K562 (cell line): ENCODE measurements at regions not wholly inside any gene's neighbourhood (a gene's known extent, or its start where the extent isn't known, plus 50 kb on each side); places are given as distances from the start of the nearest gene placed in this dataset.

Experiments
- ATAC-seq: fragments of 200-7000 bp; cut with Tn5 transposase; 3 replicates; pipeline ENCODE4 v1.9.1; 2020; ENCODE audit warnings: moderate library complexity
- BruUV-seq: library from RNA; stranded (reverse); fragments of 400-500 nt; replicated peaks from 2 replicates; lab custom pipeline; 2021; lab: Mats Ljungman, UMichigan
- CTCF ChIA-PET: fragments of 300-600 bp; formaldehyde crosslinking; extraction: SDS; loops from one replicate; lab custom pipeline; 2021; ENCODE audit warnings: low intra/inter-chr PET ratio; lab: Yijun Ruan, JAX
- POLR2A ChIA-PET: fragments of 300-600, 350-650 bp; sonication (Branson Sonifier 250); formaldehyde crosslinking; extraction: SDS; loops from one replicate; lab custom pipeline; 2021; ENCODE audit warnings: antibody characterized with exemption, inconsistent platforms; lab: Yijun Ruan, JAX
- DNase-seq, 4 experiments: peaks; one replicate each; pipeline versions ENCODE4 v3.0.0 to v3.0.0-alpha.2; 2011 to 2018; ENCODE audit warnings: low spot score in 3 of 4, mixed read lengths in 3 of 4; ENCODE audit errors: extremely low read depth in 1 of 4
- FAIRE-seq: peaks from 2 replicates; lab custom pipeline; 2011; peaks lifted over from hg19 to GRCh38; lab: Jason Lieb, UNC
- H2AFZ ChIP-seq: 2 replicates; pipeline ENCODE4 v1.6.0; 2011; ENCODE audit warnings: low read depth, low read length, control low read depth, inconsistent platforms
- H3K27ac ChIP-seq: fragments of 200-600 bp; 3 replicates; pipeline ENCODE4 v1.8.0; 2011; ENCODE audit warnings: low read depth, mild to moderate bottlenecking, control low read depth, inconsistent platforms, low read length, moderate library complexity, mixed read lengths; ENCODE audit errors: extremely low read depth
- H3K27me3 ChIP-seq, 2 experiments: fragments of 300-600 bp in 1 of 2; 2 replicates in 1 of 2; 3 replicates in 1 of 2; pipeline versions ENCODE4 v1.6.0 to v1.8.0; 2011; ENCODE audit warnings: inconsistent platforms in 2 of 2, low read length in 2 of 2, mild to moderate bottlenecking in 1 of 2, mixed read lengths in 1 of 2, moderate library complexity in 1 of 2; ENCODE audit not compliant: control insufficient read depth in 2 of 2, insufficient read depth in 2 of 2
- H3K36me3 ChIP-seq: fragments of 300-600 bp; 3 replicates; pipeline ENCODE4 v1.8.0; 2011; ENCODE audit warnings: mild to moderate bottlenecking, low read length, inconsistent platforms; ENCODE audit not compliant: control insufficient read depth, insufficient read depth
- H3K4me1 ChIP-seq, 2 experiments: fragments of 200-600 bp in 1 of 2; replicated peaks in 1 of 2; 2 replicates in 1 of 2; 3 replicates in 1 of 2; pipeline versions ENCODE4 v1.5.1 to v1.8.0; 2011; ENCODE audit warnings: inconsistent platforms in 2 of 2, low read length in 2 of 2, mild to moderate bottlenecking in 1 of 2, mixed read lengths in 1 of 2, moderate library complexity in 1 of 2; ENCODE audit not compliant: control insufficient read depth in 2 of 2, insufficient read depth in 2 of 2
- H3K4me2 ChIP-seq: 2 replicates; pipeline ENCODE4 v1.6.1; 2011; ENCODE audit warnings: low read length, control low read depth, inconsistent platforms, mixed read lengths; ENCODE audit not compliant: insufficient read depth
- H3K4me3 ChIP-seq: fragments of 200-600 bp; sonication (generic), shearing (Covaris generic); 2 replicates; pipeline ENCODE4 v1.5.1; 2016; ENCODE audit warnings: control low read depth, inconsistent platforms
- H3K79me2 ChIP-seq: fragments of 200-600 bp; 3 replicates; pipeline ENCODE4 v1.8.0; 2011; ENCODE audit warnings: low read length, inconsistent platforms; ENCODE audit not compliant: control insufficient read depth, insufficient read depth
- H3K9ac ChIP-seq, 2 experiments: 2 replicates each; pipeline versions ENCODE4 v1.6.0 to v1.6.1; 2011; ENCODE audit warnings: low read depth in 2 of 2, low read length in 2 of 2, control low read depth in 1 of 2, inconsistent platforms in 1 of 2, mild to moderate bottlenecking in 1 of 2, mixed read lengths in 1 of 2; ENCODE audit not compliant: insufficient read depth in 1 of 2
- H3K9me1 ChIP-seq: one replicate; pipeline ENCODE4 v1.6.0; 2011; ENCODE audit warnings: inconsistent platforms, mild to moderate bottlenecking, low read length, moderate library complexity; ENCODE audit not compliant: control insufficient read depth, insufficient read depth
- H3K9me3 ChIP-seq: replicated peaks from 2 replicates; pipeline ENCODE4 v1.5.1; 2011; ENCODE audit warnings: low read depth, low read length, inconsistent platforms; ENCODE audit not compliant: control insufficient read depth, insufficient read depth
- H4K20me1 ChIP-seq: replicated peaks from 2 replicates; pipeline ENCODE4 v1.6.1; 2011; ENCODE audit warnings: low read length, inconsistent platforms, mixed read lengths; ENCODE audit not compliant: control insufficient read depth, insufficient read depth
- EZH2 ChIP-seq: IDR thresholded peaks from 2 replicates; pipeline ENCODE4 v1.6.1; 2012; ENCODE audit warnings: low read depth, mild to moderate bottlenecking, inconsistent platforms, low read length, borderline replicate concordance
- FOXP1 ChIP-seq: sonication (generic); formaldehyde crosslinking; IDR thresholded peaks from 2 replicates; pipeline ENCODE4 v1.8.0; 2022; ENCODE audit warnings: mild to moderate bottlenecking, missing genetic modification reagents
- GTF2F1 ChIP-seq: IDR thresholded peaks from 2 replicates; pipeline ENCODE4 v1.6.1; 2011; ENCODE audit warnings: low read depth, low read length, improper control_type of control experiment
- HEY1 ChIP-seq: fragments of 250-450 bp; sonication (Bioruptor Pico); IDR thresholded peaks from 2 replicates; pipeline ENCODE4 v1.5.0; 2020; ENCODE audit warnings: mild to moderate bottlenecking, moderate library complexity, borderline replicate concordance
- KAT7 ChIP-seq: sonication (generic); formaldehyde crosslinking; IDR thresholded peaks from 2 replicates; pipeline ENCODE4 v1.8.0; 2022; ENCODE audit warnings: missing genetic modification reagents, mild to moderate bottlenecking, borderline replicate concordance
- PCBP2 ChIP-seq: fragments of 200-400 bp; formaldehyde crosslinking; IDR thresholded peaks from 2 replicates; pipeline ENCODE4 v1.6.1; 2018; ENCODE audit warnings: low read length, low read depth, mild to moderate bottlenecking, moderate library complexity; ENCODE audit not compliant: poor library complexity, severe bottlenecking
- PHF8 ChIP-seq: fragments of 200-600 bp; sonication (generic); IDR thresholded peaks from 2 replicates; pipeline ENCODE4 v1.6.1; 2012; ENCODE audit warnings: mixed run types, mild to moderate bottlenecking, inconsistent platforms, low read length, moderate library complexity, borderline replicate concordance
- RAD51 ChIP-seq: fragments of 450-650 bp; IDR thresholded peaks from 2 replicates; pipeline ENCODE4 v1.7.1; 2016; ENCODE audit warnings: low read depth, mild to moderate bottlenecking, borderline replicate concordance
- SMAD4 ChIP-seq: fragments of 250-450 bp; sonication (Bioruptor Pico); conservative IDR thresholded peaks from 2 replicates; pipeline ENCODE4 v1.8.0; 2021; ENCODE audit warnings: inconsistent platforms, mild to moderate bottlenecking, moderate library complexity
- STAT5B ChIP-seq: fragments of 250-450 bp; sonication (Bioruptor Pico); IDR thresholded peaks from 2 replicates; pipeline ENCODE4 v1.8.0; 2021; ENCODE audit warnings: mild to moderate bottlenecking, inconsistent platforms
- ZNF354B ChIP-seq: fragments of 250-450 bp; sonication (Bioruptor Pico); IDR thresholded peaks from 2 replicates; pipeline ENCODE4 v1.4.0; 2020
- ZNF583 ChIP-seq: fragments of 250-450 bp; sonication (Bioruptor Pico); IDR thresholded peaks from 2 replicates; pipeline ENCODE4 v1.4.0; 2020
- WGBS: fragments of 100-300 bp; shearing (Covaris generic); methylation state at CpG from one replicate; pipeline ENCODE4 v1.1.6; 2016; ENCODE audit warnings: low coverage, mixed read lengths; ENCODE audit not compliant: insufficient coverage; ENCODE audit errors: missing lambda C conversion rate; 5-methylcytosine and 5-hydroxymethylcytosine counted together
- in situ Hi-C: fragments of 300-500 bp; cut with MboI; formaldehyde crosslinking; loops from 4 replicates; pipeline ENCODE4 v1.15.0; 2018; ENCODE audit warnings: inconsistent platforms, mixed read lengths
- intact Hi-C: fragments of 100-400 bp; cut with micrococcal nuclease; formaldehyde crosslinking; loops from 2 replicates; pipeline ENCODE4 v1.14.2; 2022
- TF ChIP-seq, protein P1 (sequence below): fragments of 150-350 bp; IDR thresholded peaks from 2 replicates; pipeline ENCODE4 v1.6.1; 2014; ENCODE audit warnings: low read depth, mild to moderate bottlenecking, low read length, borderline replicate concordance

DNA sequence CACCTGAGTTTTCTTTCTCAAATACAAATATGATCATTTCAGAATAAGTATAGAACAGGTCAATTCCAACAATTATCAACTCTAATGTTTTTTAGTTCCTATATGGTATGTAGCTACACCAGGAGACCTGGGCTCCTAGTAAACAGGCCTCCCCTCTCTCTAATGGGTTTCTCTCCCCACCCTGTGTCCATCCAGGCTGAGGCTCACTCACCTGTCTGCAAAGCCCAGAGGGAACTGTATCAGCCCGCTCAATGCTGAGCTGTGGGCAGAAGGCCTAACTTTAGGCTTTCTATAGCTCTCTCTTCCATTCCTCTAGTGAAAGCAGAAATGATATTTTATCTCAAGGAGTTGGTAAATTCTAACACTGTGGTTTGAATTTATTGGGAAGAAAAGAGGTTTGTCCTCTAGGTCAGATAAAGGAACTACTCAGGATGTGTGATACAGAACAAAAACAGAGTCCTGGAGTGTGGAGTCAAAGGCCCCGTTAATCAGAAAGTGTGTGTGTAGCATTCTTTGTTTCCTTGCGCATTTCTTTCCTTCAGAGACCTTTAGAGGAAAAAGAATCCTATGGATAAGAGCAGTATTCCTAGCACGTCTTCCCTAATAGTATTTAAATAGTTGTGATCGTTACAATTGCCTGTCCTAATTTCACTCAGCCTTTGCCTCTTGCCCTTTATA, 408.9 kb downstream of the PYDC2 start:
- in situ Hi-C loops, result no loop called here
- ChIA-PET POLR2A (no interaction called here), CTCF (no interaction called here)
- Histone ChIP-seq H3K27me3 (no peaks in the 10 kb centered on the region), H3K4me3 (no peak overlapping the region), H2AFZ (no peak overlapping the region), H3K9me1 (no peaks in the 10 kb centered on the region), H3K36me3 (no peaks in the 10 kb centered on the region), H4K20me1 (no peaks in the 10 kb centered on the region), H3K4me2 (no peak overlapping the region), H3K9me3 (no peaks in the 10 kb centered on the region), H3K9ac (no peak overlapping the region), H3K27ac (no peak overlapping the region), H3K79me2 (no peaks in the 10 kb centered on the region), H3K4me1 (no peaks in the 10 kb centered on the region)
- TF ChIP-seq STAT5B (CRISPR knock-in tag), result no peak
- TF ChIP-seq ZNF354B (CRISPR knock-in tag), result no peak
- TF ChIP-seq PCBP2, result no peak
- no peak for TF ChIP-seq EZH2
- no peak for TF ChIP-seq RAD51
- no peak for TF ChIP-seq ZNF583 (CRISPR knock-in tag)
- TF ChIP-seq SMAD4, result no peak
- TF ChIP-seq HEY1 (CRISPR knock-in tag), result no peak
- TF ChIP-seq, protein P1, sequence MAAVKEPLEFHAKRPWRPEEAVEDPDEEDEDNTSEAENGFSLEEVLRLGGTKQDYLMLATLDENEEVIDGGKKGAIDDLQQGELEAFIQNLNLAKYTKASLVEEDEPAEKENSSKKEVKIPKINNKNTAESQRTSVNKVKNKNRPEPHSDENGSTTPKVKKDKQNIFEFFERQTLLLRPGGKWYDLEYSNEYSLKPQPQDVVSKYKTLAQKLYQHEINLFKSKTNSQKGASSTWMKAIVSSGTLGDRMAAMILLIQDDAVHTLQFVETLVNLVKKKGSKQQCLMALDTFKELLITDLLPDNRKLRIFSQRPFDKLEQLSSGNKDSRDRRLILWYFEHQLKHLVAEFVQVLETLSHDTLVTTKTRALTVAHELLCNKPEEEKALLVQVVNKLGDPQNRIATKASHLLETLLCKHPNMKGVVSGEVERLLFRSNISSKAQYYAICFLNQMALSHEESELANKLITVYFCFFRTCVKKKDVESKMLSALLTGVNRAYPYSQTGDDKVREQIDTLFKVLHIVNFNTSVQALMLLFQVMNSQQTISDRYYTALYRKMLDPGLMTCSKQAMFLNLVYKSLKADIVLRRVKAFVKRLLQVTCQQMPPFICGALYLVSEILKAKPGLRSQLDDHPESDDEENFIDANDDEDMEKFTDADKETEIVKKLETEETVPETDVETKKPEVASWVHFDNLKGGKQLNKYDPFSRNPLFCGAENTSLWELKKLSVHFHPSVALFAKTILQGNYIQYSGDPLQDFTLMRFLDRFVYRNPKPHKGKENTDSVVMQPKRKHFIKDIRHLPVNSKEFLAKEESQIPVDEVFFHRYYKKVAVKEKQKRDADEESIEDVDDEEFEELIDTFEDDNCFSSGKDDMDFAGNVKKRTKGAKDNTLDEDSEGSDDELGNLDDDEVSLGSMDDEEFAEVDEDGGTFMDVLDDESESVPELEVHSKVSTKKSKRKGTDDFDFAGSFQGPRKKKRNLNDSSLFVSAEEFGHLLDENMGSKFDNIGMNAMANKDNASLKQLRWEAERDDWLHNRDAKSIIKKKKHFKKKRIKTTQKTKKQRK, result no peak
- TF ChIP-seq PHF8, result no peak
- TF ChIP-seq KAT7 (CRISPR knock-in tag), result no peak
- TF ChIP-seq GTF2F1, result no peak
- no peak for TF ChIP-seq FOXP1 (CRISPR knock-in tag)
- DNase-seq, result no peak
- intact Hi-C loops, result no loop called here
- FAIRE-seq, result no peak
- WGBS, result 2% methylated on average over 5 of the region's 5 CpGs
- ATAC-seq, result no peak
- no TSS peak for BruUV-seq
